C4-2B (cell line): ENCODE measurements at regions not wholly inside any gene's neighbourhood (a gene's known extent, or its start where the extent isn't known, plus 50 kb on each side); places are given as distances from the start of the nearest gene placed in this dataset.

Source experiments
- CTCF ChIP-seq: fragments of 450-650 bp; conservative IDR thresholded peaks from 2 replicates; pipeline ENCODE4 v1.5.1; 2017; ENCODE audit warnings: mild to moderate bottlenecking
- ZFX ChIP-seq: fragments of 450-650 bp; IDR thresholded peaks from 2 replicates; pipeline ENCODE4 v1.6.1; 2017

GRCh38 chr3:31369637-31370379 lies 162.9 kb upstream of the STT3B start:
- no peak for TF ChIP-seq CTCF
- TF ChIP-seq ZFX: no peak
